ENCODE measurements at regions not wholly inside any gene's neighbourhood (a gene's known extent, or its start where the extent isn't known, plus 50 kb on each side); places are given as distances from the start of the nearest gene placed in this dataset.

DNA sequence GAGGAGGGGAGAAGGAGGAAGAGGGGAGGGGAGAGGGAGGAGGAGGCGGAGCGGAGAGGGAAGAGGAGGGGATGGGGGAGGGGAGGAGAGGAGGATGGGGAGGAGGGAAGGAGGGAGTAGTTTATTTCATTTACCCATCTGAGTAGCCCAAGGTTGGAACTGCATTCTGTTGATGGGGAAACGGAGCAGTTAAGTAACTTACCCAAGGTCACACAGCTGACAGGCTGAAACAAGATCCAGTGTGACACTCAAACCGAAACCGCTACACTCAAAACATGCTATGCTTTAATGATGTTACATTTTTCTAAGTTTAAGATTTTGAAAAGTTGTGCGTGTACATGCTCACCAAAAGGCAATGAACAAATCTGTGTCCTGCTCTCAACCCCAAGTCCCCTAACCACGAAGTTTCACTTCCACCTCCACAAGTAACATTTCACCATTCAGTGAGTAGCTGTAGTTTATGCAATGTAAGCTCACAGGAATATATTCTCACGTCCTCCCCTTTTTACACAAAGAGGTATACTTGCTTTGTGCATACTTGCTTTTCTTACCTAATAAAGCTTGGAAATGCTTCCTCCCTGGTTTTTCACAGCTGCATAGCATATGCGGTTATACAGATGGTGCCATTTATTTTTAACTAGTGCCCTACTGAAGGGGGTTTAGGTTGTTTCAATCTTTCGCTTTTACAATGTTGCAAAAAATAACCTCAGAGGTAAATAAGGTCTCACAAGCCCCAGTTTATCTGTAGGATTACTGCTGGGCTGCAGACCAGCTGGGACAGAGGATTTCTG, 275.3 kb downstream of the PARN start:
- no peak overlapping the region for H4K8ac ChIP-seq (replicated peaks; ENCODE audit: insufficient read length, low read depth, low read length)
- no peak for DNase-seq
- no peaks in the 10 kb centered on the region for H3K79me2 ChIP-seq (ENCODE audit: insufficient read depth, low read length)
- no peak overlapping the region for H4K5ac ChIP-seq (ENCODE audit: insufficient read length, low read depth, low read length)
- H3K14ac ChIP-seq (ENCODE audit: insufficient read depth, low read length) = no peak overlapping the region
- H3K56ac ChIP-seq (ENCODE audit: insufficient read length, low read depth, low read length) = no peak overlapping the region
- no peak overlapping the region for H2BK20ac ChIP-seq (ENCODE audit: low read depth, low read length, poor library complexity, severe bottlenecking)
- no peak overlapping the region for H3K4ac ChIP-seq (ENCODE audit: low read depth, low read length)
- no peaks in the 10 kb centered on the region for H4K20me1 ChIP-seq (ENCODE audit: control insufficient read depth, insufficient read depth, insufficient read length)
- no peak overlapping the region for H2BK120ac ChIP-seq (ENCODE audit: low read depth, low read length, poor library complexity, severe bottlenecking)
- H3K23ac ChIP-seq (ENCODE audit: insufficient read length, low read depth, low read length) = no peak overlapping the region
- no peaks in the 10 kb centered on the region for H3K79me1 ChIP-seq (ENCODE audit: insufficient read depth, low read depth, low read length, poor library complexity, severe bottlenecking)
- H2BK5ac ChIP-seq (ENCODE audit: insufficient read length, low read length) = no peak overlapping the region
- no peak overlapping the region for H3K9ac ChIP-seq (ENCODE audit: extremely low read depth, insufficient read length, low read length)
- no peaks in the 10 kb centered on the region; a peak in 2 of 5 replicates for H3K9me3 Mint-ChIP-seq
- H3K36me3 Mint-ChIP-seq (ENCODE audit: insufficient read depth in 1 of 3, low read depth in 3 of 3) = no peaks in the 10 kb centered on the region; a peak in 1 of 7 replicates
- H2AK5ac ChIP-seq (ENCODE audit: insufficient read length, low read length) = no peak overlapping the region
- no peak overlapping the region for H3K18ac ChIP-seq (ENCODE audit: insufficient read length, low read depth, low read length)
- H3K4me2 ChIP-seq (ENCODE audit: insufficient read depth, insufficient read length, low read length) = no peak overlapping the region
- no peak overlapping the region for H2BK12ac ChIP-seq (ENCODE audit: insufficient read length, low read depth, low read length)
- TF ChIP-seq, protein P1, sequence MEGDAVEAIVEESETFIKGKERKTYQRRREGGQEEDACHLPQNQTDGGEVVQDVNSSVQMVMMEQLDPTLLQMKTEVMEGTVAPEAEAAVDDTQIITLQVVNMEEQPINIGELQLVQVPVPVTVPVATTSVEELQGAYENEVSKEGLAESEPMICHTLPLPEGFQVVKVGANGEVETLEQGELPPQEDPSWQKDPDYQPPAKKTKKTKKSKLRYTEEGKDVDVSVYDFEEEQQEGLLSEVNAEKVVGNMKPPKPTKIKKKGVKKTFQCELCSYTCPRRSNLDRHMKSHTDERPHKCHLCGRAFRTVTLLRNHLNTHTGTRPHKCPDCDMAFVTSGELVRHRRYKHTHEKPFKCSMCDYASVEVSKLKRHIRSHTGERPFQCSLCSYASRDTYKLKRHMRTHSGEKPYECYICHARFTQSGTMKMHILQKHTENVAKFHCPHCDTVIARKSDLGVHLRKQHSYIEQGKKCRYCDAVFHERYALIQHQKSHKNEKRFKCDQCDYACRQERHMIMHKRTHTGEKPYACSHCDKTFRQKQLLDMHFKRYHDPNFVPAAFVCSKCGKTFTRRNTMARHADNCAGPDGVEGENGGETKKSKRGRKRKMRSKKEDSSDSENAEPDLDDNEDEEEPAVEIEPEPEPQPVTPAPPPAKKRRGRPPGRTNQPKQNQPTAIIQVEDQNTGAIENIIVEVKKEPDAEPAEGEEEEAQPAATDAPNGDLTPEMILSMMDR (conservative IDR thresholded peaks at IDR 0.05) = no peak
- no peaks in the 10 kb centered on the region; the same call in 1 of the 2 replicates for H3K27me3 Mint-ChIP-seq (ENCODE audit: low read depth)
- no peaks in the 10 kb centered on the region for H3K9me3 ChIP-seq (ENCODE audit: control insufficient read depth, low read depth, low read length)
- H2BK15ac ChIP-seq (ENCODE audit: low read depth, low read length) = no peak overlapping the region
- H3K27me3 ChIP-seq (ENCODE audit: insufficient read depth, low read length) = no peaks in the 10 kb centered on the region
- H3T11ph ChIP-seq (ENCODE audit: low read length) = no peak overlapping the region
- no peak overlapping the region; a peak in 1 of 7 replicates for H3K27ac Mint-ChIP-seq
- H3K27ac ChIP-seq (ENCODE audit: insufficient read length, low read depth, low read length) = no peak overlapping the region
- H2AFZ ChIP-seq (ENCODE audit: low read length) = no peak overlapping the region
- H3K4me1 Mint-ChIP-seq = peaks cover 14 to 18% of the 10 kb centered on the region in 2 experiments
- WGBS (ENCODE audit: extremely low coverage, insufficient read length, low lambda C conversion rate) = 100% methylated on average over 2 of the region's 10 CpGs
- H3K23me2 ChIP-seq (ENCODE audit: insufficient read length, low read depth, low read length, poor library complexity, severe bottlenecking) = no peaks in the 10 kb centered on the region
- H3K4me1 ChIP-seq (ENCODE audit: insufficient read depth, low read length) = no peaks in the 10 kb centered on the region; the same call in 1 of the 2 replicates
- H3K4me3 Mint-ChIP-seq = no peak overlapping the region
- H4K91ac ChIP-seq (ENCODE audit: insufficient read length, low read depth, low read length) = no peak overlapping the region

Data from H9 (cell line).